GM12878 (cell line): ENCODE measurements at regions not wholly inside any gene's neighbourhood (a gene's known extent, or its start where the extent isn't known, plus 50 kb on each side); places are given as distances from the start of the nearest gene placed in this dataset.

ENCODE experiments used
- ATAC-seq: fragments of 200-7000 bp; cut with Tn5 transposase; 3 replicates; pipeline ENCODE4 v1.9.1; 2020; ENCODE audit warnings: mild to moderate bottlenecking, moderate library complexity
- BruUV-seq: library from RNA; stranded (reverse); fragments of 400-500 nt; replicated peaks from 2 replicates; lab custom pipeline; 2021; lab: Mats Ljungman, UMichigan
- CTCF ChIA-PET: fragments of 300-600 bp; sonication (Branson Sonifier 250); formaldehyde crosslinking; extraction: SDS; loops from one replicate; lab custom pipeline; 2021; ENCODE audit warnings: inconsistent platforms; lab: Yijun Ruan, JAX
- POLR2A ChIA-PET: fragments of 350-600 bp; formaldehyde crosslinking; extraction: SDS; loops from one replicate; lab custom pipeline; 2021; ENCODE audit warnings: inconsistent platforms; lab: Charles Lee
- RAD21 ChIA-PET: fragments of 300-600 bp; sonication (Branson Sonifier 250); formaldehyde crosslinking; loops from one replicate; lab custom pipeline; 2023; ENCODE audit warnings: antibody characterized with exemption; ENCODE audit not compliant: unreplicated experiment; lab: Charles Lee
- SMC1A ChIA-PET: fragments of 300-600 bp; sonication (Branson Sonifier 250); formaldehyde crosslinking; loops from one replicate; lab custom pipeline; 2023; ENCODE audit not compliant: unreplicated experiment, uncharacterized antibody; lab: Charles Lee
- DNase-seq: peaks from one replicate; pipeline ENCODE4 v3.0.0-alpha.2; 2011; ENCODE audit warnings: low read depth, low spot score
- FAIRE-seq: peaks from 3 replicates; lab custom pipeline; 2011; peaks lifted over from hg19 to GRCh38; lab: Jason Lieb, UNC
- H2AFZ ChIP-seq: 2 replicates; pipeline ENCODE4 v1.6.0; 2011; ENCODE audit warnings: low read depth, low read length, control low read depth; ENCODE audit not compliant: control insufficient read depth
- H3K27ac ChIP-seq: 2 replicates; pipeline ENCODE4 v1.5.1; 2011; ENCODE audit warnings: control low read depth; ENCODE audit not compliant: control insufficient read depth, insufficient read depth
- H3K27me3 ChIP-seq, 2 experiments: replicated peaks in 1 of 2; 2 replicates each; pipeline versions ENCODE4 v1.6.0 to v1.6.1; 2011; ENCODE audit warnings: low read length in 1 of 2; ENCODE audit not compliant: control insufficient read depth in 2 of 2, insufficient read depth in 2 of 2
- H3K36me3 ChIP-seq, 2 experiments: 2 replicates each; pipeline ENCODE4 v1.5.1; 2011; ENCODE audit warnings: low read length in 1 of 2; ENCODE audit not compliant: control insufficient read depth in 2 of 2, insufficient read depth in 2 of 2
- H3K4me1 ChIP-seq: 2 replicates; pipeline ENCODE4 v1.6.1; 2011; ENCODE audit warnings: mild to moderate bottlenecking, low read length, moderate library complexity, mixed read lengths; ENCODE audit not compliant: control insufficient read depth, insufficient read depth
- H3K4me2 ChIP-seq: 2 replicates; pipeline ENCODE4 v1.6.0; 2011; ENCODE audit warnings: control low read depth; ENCODE audit not compliant: control insufficient read depth, insufficient read depth
- H3K4me3 ChIP-seq: fragments of 200-600 bp; sonication (generic); 2 replicates; pipeline ENCODE4 v1.5.1; 2016
- H3K79me2 ChIP-seq: 2 replicates; pipeline ENCODE4 v1.6.0; 2011; ENCODE audit warnings: low read length; ENCODE audit not compliant: control insufficient read depth, insufficient read depth
- H3K9ac ChIP-seq: 2 replicates; pipeline ENCODE4 v1.8.0; 2011; ENCODE audit warnings: low read length, control low read depth, mixed read lengths; ENCODE audit not compliant: control insufficient read depth, insufficient read depth
- H3K9me3 ChIP-seq: replicated peaks from 3 replicates; pipeline ENCODE4 v1.5.1; 2011; ENCODE audit warnings: mild to moderate bottlenecking, low read length; ENCODE audit not compliant: control insufficient read depth, insufficient read depth
- H4K20me1 ChIP-seq: 2 replicates; pipeline ENCODE4 v1.6.0; 2011; ENCODE audit not compliant: control insufficient read depth, insufficient read depth
- ATF7 ChIP-seq: fragments of 450-650 bp; IDR thresholded peaks from 2 replicates; pipeline ENCODE4 v1.6.1; 2016; ENCODE audit warnings: low read depth, mild to moderate bottlenecking
- BRCA1 ChIP-seq: IDR thresholded peaks from 2 replicates; pipeline ENCODE4 v1.6.1; 2011; ENCODE audit warnings: low read depth, low read length, improper control_type of control experiment
- CBX5 ChIP-seq: sonication (generic); IDR thresholded peaks from 2 replicates; pipeline ENCODE4 v1.6.1; 2016; ENCODE audit warnings: low read depth, moderate library complexity, mild to moderate bottlenecking, inconsistent platforms
- CHD2 ChIP-seq: IDR thresholded peaks from 2 replicates; pipeline ENCODE4 v1.6.1; 2011; ENCODE audit warnings: low read depth, low read length, improper control_type of control experiment, borderline replicate concordance
- CUX1 ChIP-seq: IDR thresholded peaks from 2 replicates; pipeline ENCODE4 v1.6.1; 2012; ENCODE audit warnings: improper control_type of control experiment, low read depth, low read length; ENCODE audit not compliant: insufficient replicate concordance
- EZH2 ChIP-seq: IDR thresholded peaks from 2 replicates; pipeline ENCODE4 v1.6.1; 2012; ENCODE audit warnings: low read depth, mild to moderate bottlenecking, control low read depth, inconsistent platforms, low read length, borderline replicate concordance; ENCODE audit not compliant: control insufficient read depth
- HDAC2 ChIP-seq: fragments of 200-600 bp; sonication (generic); IDR thresholded peaks from 2 replicates; pipeline ENCODE4 v1.6.1; 2017
- IRF3 ChIP-seq: fragments of 450-650 bp; IDR thresholded peaks from 2 replicates; pipeline ENCODE4 v1.6.1; 2014; ENCODE audit warnings: mild to moderate bottlenecking
- MYC ChIP-seq: IDR thresholded peaks from 2 replicates; pipeline ENCODE4 v1.6.1; 2011; ENCODE audit warnings: mild to moderate bottlenecking, low read length, moderate library complexity, inconsistent platforms; ENCODE audit not compliant: insufficient read depth, insufficient replicate concordance, insufficient read length, severe bottlenecking
- NFYB ChIP-seq: IDR thresholded peaks from 2 replicates; pipeline ENCODE4 v1.6.1; 2011; ENCODE audit warnings: low read depth, mild to moderate bottlenecking, low read length, improper control_type of control experiment, moderate library complexity; ENCODE audit not compliant: insufficient read depth
- NRF1 ChIP-seq: conservative IDR thresholded peaks from 2 replicates; pipeline ENCODE4 v1.6.1; 2011; ENCODE audit warnings: mild to moderate bottlenecking, low read depth, low read length, improper control_type of control experiment
- POLR2A ChIP-seq: IDR thresholded peaks from 2 replicates; pipeline ENCODE4 v1.6.1; 2011; ENCODE audit warnings: low read depth, mild to moderate bottlenecking, low read length
- SMARCA5 ChIP-seq: fragments of 450-650 bp; IDR thresholded peaks from 2 replicates; pipeline ENCODE4 v1.6.1; 2017; ENCODE audit warnings: mild to moderate bottlenecking
- SUZ12 ChIP-seq: fragments of 200-600 bp; sonication (generic); IDR thresholded peaks from one replicate; pipeline ENCODE4 v1.6.1; 2018; ENCODE audit warnings: antibody characterized with exemption, mild to moderate bottlenecking; ENCODE audit not compliant: unreplicated experiment
- YBX1 ChIP-seq: fragments of 450-650 bp; IDR thresholded peaks from 2 replicates; pipeline ENCODE4 v1.6.1; 2016; ENCODE audit warnings: antibody characterized with exemption
- ZNF384 ChIP-seq: IDR thresholded peaks from 2 replicates; pipeline ENCODE4 v1.6.1; 2012; ENCODE audit warnings: low read depth, mild to moderate bottlenecking, low read length, improper control_type of control experiment, borderline replicate concordance
- ZSCAN29 ChIP-seq: fragments of 450-650 bp; IDR thresholded peaks from 2 replicates; pipeline ENCODE4 v1.6.1; 2017; ENCODE audit warnings: mild to moderate bottlenecking, moderate library complexity
- WGBS: methylation state at CpG from one replicate; pipeline ENCODE4 v1.1.6; 2016; ENCODE audit warnings: low lambda C conversion rate; ENCODE audit not compliant: insufficient replicate concordance, insufficient coverage; ENCODE audit errors: missing lambda C conversion rate; 5-methylcytosine and 5-hydroxymethylcytosine counted together
- in situ Hi-C: fragments of 300-500 bp; cut with MboI; formaldehyde crosslinking; loops from 9 replicates; pipeline ENCODE4 v1.14.3; 2018; ENCODE audit warnings: mixed read lengths
- intact Hi-C: fragments of 100-400 bp; cut with micrococcal nuclease; formaldehyde crosslinking; loops from one replicate; pipeline ENCODE4 v1.14.2; 2022; ENCODE audit not compliant: unreplicated experiment
- TF ChIP-seq, protein P1 (sequence below): fragments of 450-650 bp; IDR thresholded peaks from 2 replicates; pipeline ENCODE4 v1.6.1; 2017; ENCODE audit warnings: low read depth, mild to moderate bottlenecking, moderate library complexity

DNA sequence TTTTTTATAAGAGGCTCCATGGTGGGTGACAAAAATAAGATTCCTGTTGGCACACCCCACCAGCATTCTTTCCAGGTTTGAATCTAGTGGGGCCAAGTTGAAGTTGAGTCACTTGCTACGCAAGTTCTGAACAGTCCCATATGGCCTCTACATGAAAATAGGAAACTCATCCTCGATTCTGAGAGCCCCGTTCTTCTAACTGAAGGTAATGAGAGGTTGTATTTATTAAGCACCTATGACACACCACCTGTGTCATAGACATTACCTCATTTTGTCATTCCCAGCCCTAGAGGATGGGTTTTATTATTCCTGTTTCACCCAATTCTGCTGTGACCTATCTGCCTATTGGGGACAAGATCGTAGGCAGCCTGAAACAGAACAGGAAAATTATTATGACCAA lies 131.7 kb downstream of the ACTL7B start (continued):
- TF ChIP-seq NFYB (no peak), BRCA1 (no peak), NRF1 (no peak), ZNF384 (no peak), CBX5 (no peak)

DNA sequence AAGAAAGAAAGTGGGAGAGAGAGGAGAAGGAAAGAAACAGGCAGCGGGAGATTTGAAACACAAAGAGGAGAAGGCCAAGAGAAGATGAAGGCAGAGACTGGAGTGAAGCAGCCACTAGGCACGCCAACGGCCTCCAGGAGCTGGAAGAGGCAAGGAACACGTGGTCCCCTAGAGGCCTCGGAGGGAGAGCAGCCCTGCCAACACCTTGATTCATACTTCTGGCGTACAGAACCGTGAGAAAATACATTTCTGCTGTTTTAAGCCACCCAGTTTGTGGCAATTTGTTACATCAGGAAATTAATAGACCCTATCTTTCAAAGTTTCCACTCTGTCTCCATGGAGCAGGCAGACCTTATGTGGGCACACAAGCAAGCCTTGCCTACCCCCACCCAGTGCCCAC lies 133.4 kb downstream of the ACTL7B start:
- no peak overlapping the region for H2AFZ ChIP-seq
- RAD21 ChIA-PET = no interaction called here
- CTCF ChIA-PET = no interaction called here
- no peak for TF ChIP-seq ZSCAN29
- TF ChIP-seq HDAC2 = no peak
- no peak for TF ChIP-seq POLR2A
- TF ChIP-seq SUZ12 = no peak
- TF ChIP-seq IRF3 = no peak
- no peak for TF ChIP-seq MYC
- TF ChIP-seq CUX1 = no peak
- TF ChIP-seq CHD2 = no peak
- TF ChIP-seq EZH2 = no peak
- TF ChIP-seq ATF7 = no peak
- no peak for TF ChIP-seq SMARCA5
- TF ChIP-seq, protein P1, sequence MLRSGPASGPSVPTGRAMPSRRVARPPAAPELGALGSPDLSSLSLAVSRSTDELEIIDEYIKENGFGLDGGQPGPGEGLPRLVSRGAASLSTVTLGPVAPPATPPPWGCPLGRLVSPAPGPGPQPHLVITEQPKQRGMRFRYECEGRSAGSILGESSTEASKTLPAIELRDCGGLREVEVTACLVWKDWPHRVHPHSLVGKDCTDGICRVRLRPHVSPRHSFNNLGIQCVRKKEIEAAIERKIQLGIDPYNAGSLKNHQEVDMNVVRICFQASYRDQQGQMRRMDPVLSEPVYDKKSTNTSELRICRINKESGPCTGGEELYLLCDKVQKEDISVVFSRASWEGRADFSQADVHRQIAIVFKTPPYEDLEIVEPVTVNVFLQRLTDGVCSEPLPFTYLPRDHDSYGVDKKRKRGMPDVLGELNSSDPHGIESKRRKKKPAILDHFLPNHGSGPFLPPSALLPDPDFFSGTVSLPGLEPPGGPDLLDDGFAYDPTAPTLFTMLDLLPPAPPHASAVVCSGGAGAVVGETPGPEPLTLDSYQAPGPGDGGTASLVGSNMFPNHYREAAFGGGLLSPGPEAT = no peak
- TF ChIP-seq YBX1 = no peak

More for the DNA sequence above, 133.4 kb downstream of the ACTL7B start:
- no TSS peak for BruUV-seq
- in situ Hi-C loops = no loop called here
- ATAC-seq (no peak), DNase-seq (no peak), FAIRE-seq (no peak)
- SMC1A ChIA-PET = no interaction called here
- Histone ChIP-seq H3K4me3 (no peak overlapping the region), H3K9me3 (no peaks in the 10 kb centered on the region), H3K36me3 (no peaks in the 10 kb centered on the region), H3K4me2 (no peak overlapping the region), H3K4me1 (no peaks in the 10 kb centered on the region), H3K27me3 (no peaks in the 10 kb centered on the region; a peak in 1 of 4 replicates), H3K79me2 (no peaks in the 10 kb centered on the region), H3K9ac (no peak overlapping the region), H3K27ac (no peak overlapping the region), H4K20me1 (no peaks in the 10 kb centered on the region)
- POLR2A ChIA-PET = no interaction called here
- intact Hi-C loops = no loop called here
- WGBS = 26% methylated on average over 7 of the region's 7 CpGs
